AG09309 (cell line): ENCODE measurements at regions not wholly inside any gene's neighbourhood (a gene's known extent, or its start where the extent isn't known, plus 50 kb on each side); places are given as distances from the start of the nearest gene placed in this dataset.

Experiments
- DNase-seq: peaks from one replicate; pipeline ENCODE4 v3.0.0-alpha.2; 2010; ENCODE audit warnings: low read depth
- H3K4me3 ChIP-seq: 2 replicates; pipeline ENCODE4 v1.5.1; 2011; ENCODE audit warnings: mild to moderate bottlenecking, low read depth, low read length, moderate library complexity; ENCODE audit not compliant: control insufficient read depth
- CTCF ChIP-seq: IDR thresholded peaks from 2 replicates; pipeline ENCODE4 v1.5.1; 2011; ENCODE audit warnings: mild to moderate bottlenecking, low read depth, low read length, inconsistent platforms; ENCODE audit not compliant: insufficient read depth, control insufficient read depth; ENCODE audit errors: missing control alignments

GRCh38 chr10:55822096-55822495 lies 539.0 kb downstream of the ZWINT start:
- no peak for DNase-seq
- TF ChIP-seq CTCF, result no peak

GRCh38 chr10:55820478-55820877 lies 540.6 kb downstream of the ZWINT start:
- no peak for DNase-seq
- H3K4me3 ChIP-seq, result no peak overlapping the region
- no peak for TF ChIP-seq CTCF

More at GRCh38 chr10:55822096-55822495, 539.0 kb downstream of the ZWINT start:
- no peak overlapping the region for H3K4me3 ChIP-seq

- no peak overlapping the region for H3K4me3 ChIP-seq
- TF ChIP-seq CTCF, result no peak
- no peak for DNase-seq
Observed at GRCh38 chr10:55820071-55820470, 541.0 kb downstream of the ZWINT start.

GRCh38 chr10:55813451-55814170 lies 547.4 kb downstream of the ZWINT start:
- no peak overlapping the region for H3K4me3 ChIP-seq
- DNase-seq, result no peak
- TF ChIP-seq CTCF, result no peak

- H3K4me3 ChIP-seq, result no peak overlapping the region
- TF ChIP-seq CTCF, result no peak
- DNase-seq, result no peak
Observed at GRCh38 chr10:55803055-55803454, 558.0 kb downstream of the ZWINT start.

- DNase-seq, result no peak
- H3K4me3 ChIP-seq, result no peak overlapping the region
- no peak for TF ChIP-seq CTCF
Observed at GRCh38 chr10:55801353-55801661, 559.8 kb downstream of the ZWINT start.
